H1 (cell line): ENCODE measurements at regions not wholly inside any gene's neighbourhood (a gene's known extent, or its start where the extent isn't known, plus 50 kb on each side); places are given as distances from the start of the nearest gene placed in this dataset.

Experiments used
- CTCF ChIA-PET: fragments of 300-600 bp; sonication (Branson Sonifier 250); formaldehyde crosslinking; loops from one replicate; lab custom pipeline; 2021; ENCODE audit not compliant: partially characterized antibody; lab: Charles Lee
- POLR2A ChIA-PET: fragments of 300-600 bp; sonication (Branson Sonifier 250); formaldehyde crosslinking; loops from one replicate; lab custom pipeline; 2021; ENCODE audit warnings: inconsistent platforms; ENCODE audit not compliant: partially characterized antibody; lab: Charles Lee
- DNase-seq, 2 experiments: peaks; one replicate each; pipeline versions ENCODE4 v3.0.0 to v3.0.0-alpha.2; 2010 to 2022; ENCODE audit warnings: low spot score in 2 of 2, low read depth in 1 of 2, mixed read lengths in 1 of 2
- FAIRE-seq: peaks from 2 replicates; lab custom pipeline; 2011; peaks lifted over from hg19 to GRCh38; lab: Jason Lieb, UNC
- H2AFZ ChIP-seq: 2 replicates; pipeline ENCODE4 v1.8.1; 2012; ENCODE audit warnings: low read length, inconsistent platforms
- H2AK5ac ChIP-seq: 2 replicates; pipeline ENCODE4 v1.6.1; 2013; ENCODE audit warnings: low read depth, low read length
- H2BK120ac ChIP-seq: replicated peaks from 2 replicates; pipeline ENCODE3; 2013; ENCODE audit warnings: low read depth, low read length, inconsistent platforms
- H2BK12ac ChIP-seq: 2 replicates; pipeline ENCODE4 v1.6.1; 2013; ENCODE audit warnings: low read depth, low read length
- H2BK15ac ChIP-seq: 2 replicates; pipeline ENCODE4 v1.6.1; 2013; ENCODE audit warnings: low read length
- H2BK20ac ChIP-seq: 2 replicates; pipeline ENCODE4 v1.6.1; 2013; ENCODE audit warnings: low read length
- H2BK5ac ChIP-seq: 2 replicates; pipeline ENCODE4 v1.6.1; 2013; ENCODE audit warnings: low read depth, low read length
- H3K14ac ChIP-seq: 2 replicates; pipeline ENCODE4 v1.6.1; 2013; ENCODE audit warnings: inconsistent platforms; ENCODE audit not compliant: insufficient read length
- H3K18ac ChIP-seq: 2 replicates; pipeline ENCODE4 v1.6.1; 2013; ENCODE audit warnings: low read length; ENCODE audit errors: extremely low read depth
- H3K23ac ChIP-seq: 2 replicates; pipeline ENCODE4 v1.6.1; 2013; ENCODE audit warnings: inconsistent platforms; ENCODE audit not compliant: insufficient read length
- H3K23me2 ChIP-seq: 2 replicates; pipeline ENCODE4 v1.6.1; 2013; ENCODE audit warnings: low read depth, low read length
- H3K27ac ChIP-seq: 2 replicates; pipeline ENCODE4 v1.6.1; 2011; ENCODE audit warnings: low read depth, low read length, inconsistent platforms
- H3K27me3 ChIP-seq, 4 experiments: replicated peaks in 1 of 4; 1 replicate in 1 of 4; 2 replicates in 3 of 4; pipeline versions ENCODE4 v1.6.1 to v1.8.1; 2011 to 2013; ENCODE audit warnings: low read length in 3 of 4, mild to moderate bottlenecking in 3 of 4, inconsistent platforms in 2 of 4, mixed read lengths in 2 of 4, moderate library complexity in 1 of 4; ENCODE audit not compliant: control insufficient read depth in 3 of 4, insufficient read depth in 3 of 4; ENCODE audit errors: extremely low read depth in 1 of 4
- H3K36me3 ChIP-seq, 4 experiments: 2 replicates each; pipeline versions ENCODE4 v1.6.1 to v1.8.1; 2011 to 2013; ENCODE audit warnings: mild to moderate bottlenecking in 4 of 4, low read length in 3 of 4, moderate library complexity in 2 of 4, control low read depth in 1 of 4, inconsistent platforms in 1 of 4; ENCODE audit not compliant: insufficient read depth in 4 of 4, control insufficient read depth in 2 of 4
- H3K4ac ChIP-seq: replicated peaks from 2 replicates; pipeline ENCODE3; 2013; ENCODE audit warnings: low read length, low read depth, mixed read lengths, inconsistent platforms; ENCODE audit not compliant: insufficient read length
- H3K4me1 ChIP-seq, 4 experiments: replicated peaks in 1 of 4; 1 replicate in 1 of 4; 2 replicates in 3 of 4; pipeline versions ENCODE4 v1.6.1 to v1.8.1; 2011 to 2013; ENCODE audit warnings: low read length in 3 of 4, inconsistent platforms in 2 of 4, mixed read lengths in 1 of 4; ENCODE audit not compliant: insufficient read depth in 4 of 4, control insufficient read depth in 3 of 4
- H3K4me2 ChIP-seq, 2 experiments: 2 replicates each; pipeline versions ENCODE4 v1.6.1 to v1.8.1; 2011 to 2013; ENCODE audit warnings: low read depth in 2 of 2, low read length in 2 of 2, control low read depth in 1 of 2, inconsistent platforms in 1 of 2, mild to moderate bottlenecking in 1 of 2; ENCODE audit not compliant: insufficient read depth in 1 of 2
- H3K4me3 ChIP-seq, 4 experiments: fragments of 200-600, 300-600 bp in 1 of 4; sonication (generic), shearing (Covaris generic), sonication (Bioruptor Twin) in 1 of 4; 2 replicates each; pipeline versions ENCODE4 v1.5.1 to v1.8.1; 2011 to 2016; ENCODE audit warnings: low read length in 4 of 4, low read depth in 3 of 4, control low read depth in 2 of 4, inconsistent platforms in 2 of 4, mild to moderate bottlenecking in 2 of 4, mixed read lengths in 1 of 4, moderate library complexity in 1 of 4; ENCODE audit not compliant: insufficient read depth in 2 of 4; ENCODE audit errors: extremely low read depth in 1 of 4
- H3K56ac ChIP-seq: replicated peaks from 2 replicates; pipeline ENCODE3; 2013; ENCODE audit warnings: low read depth, mild to moderate bottlenecking, mixed read lengths, low read length, inconsistent platforms; ENCODE audit not compliant: insufficient read length
- H3K79me1 ChIP-seq: 2 replicates; pipeline ENCODE4 v1.6.1; 2013; ENCODE audit warnings: low read depth, low read length, control low read depth
- H3K79me2 ChIP-seq, 2 experiments: 2 replicates each; pipeline versions ENCODE4 v1.6.1 to v1.8.1; 2012 to 2013; ENCODE audit warnings: low read length in 2 of 2, mild to moderate bottlenecking in 2 of 2, inconsistent platforms in 1 of 2; ENCODE audit not compliant: insufficient read depth in 2 of 2, control insufficient read depth in 1 of 2
- H3K9ac ChIP-seq, 4 experiments: replicated peaks in 1 of 4; 1 replicate in 1 of 4; 2 replicates in 3 of 4; pipeline versions ENCODE4 v1.6.1 to v1.8.1; 2011 to 2013; ENCODE audit warnings: low read depth in 3 of 4, low read length in 3 of 4, control low read depth in 2 of 4, mild to moderate bottlenecking in 2 of 4, moderate library complexity in 2 of 4, inconsistent platforms in 1 of 4; ENCODE audit errors: extremely low read depth in 1 of 4
- H3K9me3 ChIP-seq, 2 experiments: 2 replicates each; pipeline versions ENCODE4 v1.6.1 to v1.8.1; 2012 to 2013; ENCODE audit warnings: mild to moderate bottlenecking in 2 of 2, moderate library complexity in 2 of 2, control low read depth in 1 of 2, inconsistent platforms in 1 of 2, low read depth in 1 of 2, low read length in 1 of 2, mixed read lengths in 1 of 2; ENCODE audit not compliant: insufficient read depth in 2 of 2
- H4K20me1 ChIP-seq, 2 experiments: replicated peaks in 1 of 2; 2 replicates each; pipeline versions ENCODE3 to v1.8.1; 2011 to 2013; ENCODE audit warnings: inconsistent platforms in 2 of 2, low read length in 2 of 2, mild to moderate bottlenecking in 1 of 2; ENCODE audit not compliant: insufficient read depth in 2 of 2, control insufficient read depth in 1 of 2
- H4K5ac ChIP-seq: 2 replicates; pipeline ENCODE4 v1.6.1; 2013; ENCODE audit warnings: low read length, low read depth, mixed read lengths, inconsistent platforms; ENCODE audit not compliant: insufficient read length
- H4K8ac ChIP-seq: 2 replicates; pipeline ENCODE4 v1.8.0; 2013; ENCODE audit warnings: mild to moderate bottlenecking, moderate library complexity, low read length, inconsistent platforms; ENCODE audit not compliant: insufficient read depth; ENCODE audit errors: extremely low read depth
- H4K91ac ChIP-seq: replicated peaks from 2 replicates; pipeline ENCODE3; 2013; ENCODE audit warnings: low read length, mixed read lengths, inconsistent platforms; ENCODE audit not compliant: insufficient read length
- CEBPB ChIP-seq: IDR thresholded peaks from 2 replicates; pipeline ENCODE4 v1.6.1; 2012; ENCODE audit warnings: low read depth, low read length
- CHD1 ChIP-seq: IDR thresholded peaks from 2 replicates; pipeline ENCODE4 v1.6.1; 2012; ENCODE audit warnings: low read depth, low read length, improper control_type of control experiment
- GABPA ChIP-seq: IDR thresholded peaks from 2 replicates; pipeline ENCODE4 v1.6.1; 2011; ENCODE audit warnings: mild to moderate bottlenecking, low read length, moderate library complexity, borderline replicate concordance; ENCODE audit not compliant: insufficient read depth
- JUND ChIP-seq: IDR thresholded peaks from 2 replicates; pipeline ENCODE4 v1.6.1; 2011; ENCODE audit warnings: mild to moderate bottlenecking, improper control_type of control experiment, low read length
- POLR2AphosphoS5 ChIP-seq: IDR thresholded peaks from 2 replicates; pipeline ENCODE4 v1.6.1; 2011; ENCODE audit warnings: low read depth, low read length
- RAD21 ChIP-seq, 2 experiments: IDR thresholded peaks in 1 of 2; conservative IDR thresholded peaks in 1 of 2; 2 replicates each; pipeline ENCODE4 v1.6.1; 2011; ENCODE audit warnings: low read depth in 2 of 2, low read length in 2 of 2, improper control_type of control experiment in 1 of 2, inconsistent platforms in 1 of 2, mild to moderate bottlenecking in 1 of 2, moderate library complexity in 1 of 2
- RBBP5 ChIP-seq: IDR thresholded peaks from 2 replicates; pipeline ENCODE4 v1.7.1; 2012; ENCODE audit warnings: low read depth, mild to moderate bottlenecking, inconsistent platforms, low read length, moderate library complexity, borderline replicate concordance
- SIRT6 ChIP-seq: IDR thresholded peaks from one replicate; pipeline ENCODE4 v1.7.1; 2012; ENCODE audit warnings: low read length, inconsistent platforms
- TEAD4 ChIP-seq: IDR thresholded peaks from 2 replicates; pipeline ENCODE4 v1.6.1; 2012; ENCODE audit warnings: low read depth, low read length, inconsistent platforms, mixed read lengths
- WGBS, 2 experiments: shearing (Covaris generic) in 1 of 2; methylation state at CpG; one replicate each; pipeline versions ENCODE4 v1.1.6 to v1.1.7; 2013 to 2015; ENCODE audit warnings: low lambda C conversion rate in 2 of 2, mixed read lengths in 2 of 2, inconsistent platforms in 1 of 2, low coverage in 1 of 2, missing lambda C conversion rate in 1 of 2; ENCODE audit not compliant: insufficient replicate concordance in 2 of 2, insufficient coverage in 1 of 2, insufficient read length in 1 of 2; ENCODE audit errors: extremely low coverage in 1 of 2, missing lambda C conversion rate in 1 of 2; 5-methylcytosine and 5-hydroxymethylcytosine counted together
- TF ChIP-seq, protein P1 (sequence below): IDR thresholded peaks from 2 replicates; pipeline ENCODE4 v1.6.1; 2011; ENCODE audit warnings: low read depth, mild to moderate bottlenecking, low read length; ENCODE audit not compliant: insufficient read depth

DNA sequence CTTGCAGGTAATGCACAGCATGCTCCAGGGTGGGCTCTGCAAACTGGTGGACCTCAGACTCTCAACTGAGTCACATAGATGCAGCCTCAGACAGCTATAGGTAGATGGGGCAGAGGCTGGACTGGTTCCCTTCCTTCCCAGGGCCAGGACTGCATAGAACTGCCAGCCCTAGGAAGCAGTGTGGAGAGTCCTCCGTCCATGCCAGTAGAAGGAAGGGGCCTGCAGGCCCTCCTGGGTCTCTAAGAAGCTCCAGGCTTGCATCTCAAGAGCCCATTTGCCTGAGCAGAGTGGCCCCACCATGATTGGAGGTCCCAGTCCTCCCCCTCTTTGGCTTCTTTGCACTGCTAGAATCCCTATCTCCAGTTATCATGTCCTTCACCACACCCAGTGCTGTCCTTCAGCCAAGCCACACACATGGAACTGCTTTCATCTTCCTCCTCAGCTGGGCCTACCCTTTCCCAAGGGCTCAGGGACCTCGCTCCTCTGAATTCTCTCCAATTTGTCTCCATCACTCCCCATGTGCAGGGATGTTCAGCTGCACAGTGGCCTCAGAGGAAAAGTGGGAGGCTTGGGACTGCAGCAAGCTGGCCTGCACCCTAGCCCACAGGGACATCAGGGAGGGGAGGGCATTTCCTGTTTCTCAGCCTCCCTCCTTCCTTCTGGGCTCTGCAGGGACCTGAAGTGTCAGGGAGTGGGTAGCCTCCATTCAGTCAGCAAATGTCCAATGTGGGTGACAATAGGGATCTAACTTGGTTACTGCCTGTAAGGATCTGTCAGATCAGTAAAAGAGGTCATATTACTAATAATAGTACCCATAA, 146.0 kb downstream of the PJA1 start:
- POLR2A ChIA-PET: no interaction called here
- H3K14ac ChIP-seq: no peak overlapping the region
- DNase-seq: no peak
- H3K4me1 ChIP-seq: peaks cover 0 to 10% (median 0%) of the 10 kb centered on the region in 4 experiments; a peak in 4 of 7 replicates
- H2BK120ac ChIP-seq: no peak overlapping the region
- H2AK5ac ChIP-seq: no peak overlapping the region
- no peak for FAIRE-seq
- H3K27ac ChIP-seq: no peak overlapping the region
- no peak overlapping the region for H3K9ac ChIP-seq
- H4K20me1 ChIP-seq: no peaks in the 10 kb centered on the region
- H4K5ac ChIP-seq: no peak overlapping the region
- H4K8ac ChIP-seq: no peak overlapping the region
- H3K79me2 ChIP-seq: no peaks in the 10 kb centered on the region
- H2BK15ac ChIP-seq: no peak overlapping the region
- H3K4me2 ChIP-seq: no peak overlapping the region
- no peaks in the 10 kb centered on the region for H3K9me3 ChIP-seq
- no peak overlapping the region for H2BK12ac ChIP-seq
- H3K23me2 ChIP-seq: no peaks in the 10 kb centered on the region
- no peaks in the 10 kb centered on the region for H3K36me3 ChIP-seq
- H3K18ac ChIP-seq: no peak overlapping the region
- CTCF ChIA-PET: interaction anchor here (0.5 to 0.6 kb wide), 2 partner anchors 28 to 105 kb away, joined by 3 read pairs; no protein-coding TSS in a partner anchor
- H3K4me3 ChIP-seq: no peak overlapping the region
- no peak overlapping the region for H3K23ac ChIP-seq
- no peaks in the 10 kb centered on the region for H3K27me3 ChIP-seq
- H2BK20ac ChIP-seq: no peak overlapping the region
- 80% methylated on average over 1 of the region's 2 CpGs; no CpG with 5 or more reads in 1 of the 2 experiments for WGBS, 2 experiments
- H2BK5ac ChIP-seq: no peak overlapping the region
- no peak overlapping the region for H4K91ac ChIP-seq
- H3K56ac ChIP-seq: no peak overlapping the region
- H3K79me1 ChIP-seq: no peaks in the 10 kb centered on the region
- no peak overlapping the region for H2AFZ ChIP-seq
- no peak overlapping the region for H3K4ac ChIP-seq
- TF ChIP-seq JUND: no peak
- TF ChIP-seq CHD1: no peak
- TF ChIP-seq RAD21 (IDR thresholded peaks at IDR 0.05 in 1 of 2, conservative IDR thresholded peaks at IDR 0.05 in 1 of 2; ENCODE audit: low read depth in 2 of 2, low read length in 2 of 2): no peak
- no peak for TF ChIP-seq SIRT6
- TF ChIP-seq, protein P1, sequence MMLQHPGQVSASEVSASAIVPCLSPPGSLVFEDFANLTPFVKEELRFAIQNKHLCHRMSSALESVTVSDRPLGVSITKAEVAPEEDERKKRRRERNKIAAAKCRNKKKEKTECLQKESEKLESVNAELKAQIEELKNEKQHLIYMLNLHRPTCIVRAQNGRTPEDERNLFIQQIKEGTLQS: no peak
- TF ChIP-seq TEAD4: no peak
- TF ChIP-seq GABPA: no peak
- no peak for TF ChIP-seq POLR2AphosphoS5
- TF ChIP-seq RBBP5: no peak
- TF ChIP-seq CEBPB: no peak
